HG03571 (cell line): ENCODE measurements at regions not wholly inside any gene's neighbourhood (a gene's known extent, or its start where the extent isn't known, plus 50 kb on each side); places are given as distances from the start of the nearest gene placed in this dataset.

Experiments
- ATAC-seq: cut with Tn5 transposase; IDR thresholded peaks from one replicate; pipeline ENCODE4 v1.9.1; 2021; ENCODE audit not compliant: unreplicated experiment

DNA sequence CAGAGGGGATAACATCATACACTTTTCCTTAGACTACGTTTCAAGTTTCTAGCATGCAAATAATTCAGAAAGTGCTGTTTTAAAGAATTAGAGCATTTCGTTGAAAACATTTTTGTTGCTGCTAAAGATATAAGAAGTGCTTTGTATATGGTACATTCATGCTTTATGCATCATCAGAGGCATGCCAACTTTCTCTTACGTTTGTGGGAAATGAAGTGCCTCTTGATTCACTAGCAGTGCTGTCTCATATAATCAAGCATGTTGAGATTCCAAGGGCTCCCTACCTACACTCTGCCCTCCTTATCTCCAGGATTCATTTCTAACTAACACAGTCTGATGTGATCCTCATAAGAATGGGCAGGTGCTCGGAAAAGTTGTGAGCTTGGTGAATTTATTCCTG, 748.6 kb upstream of the DDX18 start:
- no peak for ATAC-seq

- no peak for ATAC-seq
Observed at GRCh38 chr2:117067900-117068299, 746.6 kb upstream of the DDX18 start.

- no peak for ATAC-seq
Observed at GRCh38 chr2:117068371-117068770, 746.1 kb upstream of the DDX18 start.

DNA sequence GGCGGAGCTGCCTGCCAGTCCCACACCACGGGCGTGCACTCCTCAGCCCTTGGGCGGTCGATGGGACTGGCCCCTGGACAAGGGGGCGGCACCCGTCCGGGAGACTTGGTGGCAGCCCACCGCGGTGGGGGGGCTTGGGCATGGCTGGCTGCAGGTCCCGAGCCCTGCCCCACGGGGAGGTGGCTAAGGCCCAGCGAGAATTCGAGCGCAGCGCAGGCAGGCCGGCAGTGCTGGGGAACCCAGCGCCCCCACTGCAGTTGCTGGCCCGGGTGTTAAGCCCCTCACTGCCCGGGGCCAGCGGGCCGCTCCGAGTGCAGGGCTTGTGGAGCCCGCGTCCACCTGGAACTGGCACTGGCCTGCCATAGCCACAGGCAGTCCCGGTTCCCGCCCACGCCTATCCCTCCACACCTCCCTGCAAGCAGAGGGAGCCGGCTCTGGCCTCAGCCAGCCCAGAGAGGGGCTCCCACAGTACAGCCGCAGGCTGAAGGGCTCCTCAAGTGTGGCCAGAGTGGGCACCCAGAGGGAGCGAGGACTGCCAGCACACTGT, 742.9 kb upstream of the DDX18 start:
- ATAC-seq: no peak

DNA sequence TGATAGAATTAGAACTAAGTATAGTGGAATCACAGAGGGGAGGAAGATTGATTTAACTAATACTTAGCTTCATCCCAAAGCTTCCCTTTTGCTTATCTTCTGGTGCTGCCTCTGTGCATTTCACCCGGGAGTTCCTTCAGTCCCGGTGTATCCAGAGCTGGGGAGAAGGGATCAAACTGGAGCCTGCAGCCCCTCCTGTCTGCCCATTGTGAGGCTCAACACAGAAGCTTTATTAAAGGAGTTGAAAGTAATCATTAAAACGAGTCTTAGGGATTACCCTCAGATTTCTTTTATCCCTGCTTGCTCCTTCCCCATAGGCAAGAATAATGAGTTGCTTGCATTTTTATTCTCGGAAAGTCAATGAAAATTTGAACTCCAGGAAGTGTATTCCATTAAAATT, 739.7 kb upstream of the DDX18 start:
- ATAC-seq: no peak

DNA sequence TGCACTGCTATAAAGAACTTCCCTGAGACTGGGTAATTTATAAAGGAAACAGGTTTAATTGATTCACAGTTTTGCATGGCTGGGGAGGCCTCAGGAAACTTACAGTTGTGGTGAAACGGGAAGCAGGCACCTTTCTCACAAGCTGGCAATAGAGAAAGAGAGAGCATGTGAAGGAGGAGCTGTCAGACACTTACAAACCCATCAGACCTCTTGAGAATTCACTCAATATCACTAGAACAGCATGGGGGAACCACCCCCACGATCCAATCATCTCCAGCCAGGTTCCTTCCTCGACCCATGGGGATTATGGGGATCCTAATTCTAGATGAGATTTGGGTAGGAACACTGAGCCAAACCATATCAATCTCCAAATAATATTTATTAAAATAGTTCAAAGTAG, 729.2 kb upstream of the DDX18 start:
- no peak for ATAC-seq

GRCh38 chr2:117085737-117086136, 728.8 kb upstream of the DDX18 start:
- no peak for ATAC-seq

DNA sequence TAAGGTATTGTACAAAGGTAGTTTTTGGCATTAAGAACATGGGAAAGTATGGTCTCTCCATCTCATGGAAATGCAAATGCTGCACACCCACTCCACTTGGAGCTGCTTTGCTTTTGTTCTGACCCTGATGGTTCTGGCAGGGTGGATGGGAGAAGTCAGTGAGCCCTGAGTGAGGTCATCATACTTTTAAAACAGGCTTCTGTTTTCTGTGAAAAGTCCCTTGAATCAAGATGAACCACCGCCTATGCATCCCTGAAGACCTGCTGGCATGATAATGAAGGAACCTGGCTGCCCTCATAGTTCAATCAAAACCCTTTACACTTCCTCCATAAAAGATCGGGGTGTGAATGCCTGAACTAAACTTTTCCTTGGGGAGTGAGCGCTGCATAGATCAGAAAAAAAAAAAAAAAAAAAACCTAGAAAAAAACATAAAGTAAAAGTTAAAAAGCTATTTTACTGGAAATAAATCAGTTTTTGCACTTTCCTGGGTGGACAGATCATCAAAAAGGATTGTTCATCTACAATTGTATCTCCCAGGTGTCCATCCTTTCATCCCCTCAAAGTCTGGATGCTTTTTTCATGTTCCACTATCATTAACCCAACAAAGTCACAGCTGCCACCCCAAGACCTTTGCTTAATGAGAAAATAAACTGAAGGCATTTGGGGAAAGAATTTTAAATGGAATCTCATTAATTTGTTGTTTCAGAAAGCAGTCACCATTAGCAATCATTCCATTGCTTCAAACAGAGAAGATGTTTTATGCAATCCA, 728.1 kb upstream of the DDX18 start:
- ATAC-seq: no peak

- ATAC-seq: no peak
Observed at GRCh38 chr2:117086943-117087250, 727.6 kb upstream of the DDX18 start.

DNA sequence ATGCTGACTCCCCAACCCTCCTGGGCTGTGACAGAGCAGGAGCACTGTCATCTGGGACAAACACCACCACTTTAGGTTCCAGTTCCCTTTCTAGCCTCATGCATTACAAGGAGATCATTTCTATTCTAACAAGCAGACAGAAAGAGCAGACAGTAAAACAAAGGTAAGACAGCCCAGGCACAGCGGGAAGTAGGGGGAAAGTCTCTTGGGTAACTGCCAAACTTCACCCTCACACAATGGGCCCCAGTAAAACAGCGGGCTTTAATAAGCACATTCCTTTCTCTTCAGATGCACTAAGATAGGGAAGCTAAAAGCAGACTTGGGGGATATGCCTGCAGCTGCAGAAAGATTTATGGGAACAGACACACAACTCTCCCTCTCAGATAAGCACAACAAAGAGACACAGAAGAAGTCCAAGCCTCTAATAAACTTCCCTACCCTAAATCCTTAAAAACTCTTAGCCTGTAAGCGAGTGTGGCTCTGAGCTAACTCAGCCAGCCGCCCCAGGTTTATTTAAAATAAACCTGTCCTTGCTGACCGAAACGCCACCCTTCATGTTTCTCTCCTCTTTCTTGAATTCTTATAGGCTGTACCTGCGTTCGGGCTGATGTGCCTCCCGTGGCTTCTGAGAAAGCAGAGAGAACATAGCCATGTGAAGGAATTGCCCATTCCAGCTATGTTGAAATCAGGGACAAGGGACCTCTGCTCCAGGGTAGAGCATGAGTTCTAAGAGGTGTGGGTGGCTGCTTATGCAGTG, 726.8 kb upstream of the DDX18 start:
- ATAC-seq: no peak

GRCh38 chr2:117091041-117091837, 723.3 kb upstream of the DDX18 start:
- ATAC-seq: no peak

GRCh38 chr2:117101613-117102012, 712.9 kb upstream of the DDX18 start:
- no peak for ATAC-seq

GRCh38 chr2:117108741-117109267, 705.7 kb upstream of the DDX18 start:
- ATAC-seq: no peak

GRCh38 chr2:117118994-117119393, 695.5 kb upstream of the DDX18 start:
- no peak for ATAC-seq

- ATAC-seq: no peak
Observed at GRCh38 chr2:117123362-117123761, 691.1 kb upstream of the DDX18 start.

GRCh38 chr2:117126656-117127055, 687.8 kb upstream of the DDX18 start:
- no peak for ATAC-seq

- no peak for ATAC-seq
Observed at GRCh38 chr2:117127680-117128079, 686.8 kb upstream of the DDX18 start.

- ATAC-seq: no peak
Observed at GRCh38 chr2:117128461-117128860, 686.0 kb upstream of the DDX18 start.

GRCh38 chr2:117137371-117137770, 677.1 kb upstream of the DDX18 start:
- ATAC-seq: no peak

DNA sequence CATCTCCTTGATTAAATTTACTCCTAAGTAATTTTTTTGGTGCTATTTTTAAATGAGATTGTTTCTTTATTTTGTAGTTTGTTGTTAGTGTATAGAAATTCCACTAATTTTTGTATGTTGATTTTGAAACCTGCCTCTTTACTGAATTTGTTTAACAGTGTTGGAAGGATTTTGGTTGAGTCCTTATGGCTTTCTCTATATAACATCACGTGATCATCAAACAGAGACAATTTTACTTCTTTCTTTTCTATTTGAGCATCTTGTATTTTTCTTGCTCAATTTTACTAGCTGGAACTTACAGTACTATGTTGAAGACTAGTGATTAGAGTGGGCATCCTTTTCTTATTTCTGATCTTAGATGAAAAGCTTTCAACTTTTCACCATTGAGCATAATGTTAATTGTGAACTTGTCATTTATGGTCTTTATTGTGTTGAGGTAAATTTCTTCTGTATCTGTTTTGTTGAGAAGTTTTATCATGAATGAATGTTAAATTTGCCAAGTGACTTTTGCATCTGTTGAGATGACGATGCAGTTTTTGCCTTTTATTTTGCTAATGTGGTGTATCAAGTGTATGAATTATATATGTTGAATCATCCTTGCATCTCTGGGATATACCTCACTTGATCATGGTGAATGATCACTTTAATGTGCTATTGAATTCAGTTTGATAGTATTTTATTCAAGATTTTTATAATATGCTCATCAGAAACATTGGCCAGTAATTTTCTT, 645.3 kb upstream of the DDX18 start:
- ATAC-seq: no peak

DNA sequence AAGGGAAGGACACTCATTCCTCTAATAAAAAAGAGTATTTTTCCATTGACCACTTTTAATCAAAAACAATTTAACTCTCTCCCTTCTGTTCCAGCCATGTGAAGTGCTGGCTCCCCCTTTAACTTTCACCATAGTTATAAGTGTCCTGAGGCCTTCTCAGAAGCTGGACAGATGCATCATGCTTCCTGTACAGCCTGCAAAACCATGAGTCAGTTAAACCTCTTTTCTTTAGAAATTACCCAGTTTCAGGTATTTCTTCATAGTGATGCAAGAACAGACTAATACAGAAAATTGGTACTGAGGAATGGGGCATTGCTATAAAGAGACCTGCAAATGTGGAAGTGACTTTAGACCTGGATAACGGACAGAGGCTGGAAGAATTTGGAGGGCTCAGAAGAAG, 643.6 kb upstream of the DDX18 start:
- no peak for ATAC-seq
